ENCODE measurements at regions not wholly inside any gene's neighbourhood (a gene's known extent, or its start where the extent isn't known, plus 50 kb on each side); places are given as distances from the start of the nearest gene placed in this dataset.

- no peak for DNase-seq (ENCODE audit: low read depth)
Measured at GRCh38 chr9:107211284-107211923, 71.7 kb upstream of the RAD23B start.

DNA sequence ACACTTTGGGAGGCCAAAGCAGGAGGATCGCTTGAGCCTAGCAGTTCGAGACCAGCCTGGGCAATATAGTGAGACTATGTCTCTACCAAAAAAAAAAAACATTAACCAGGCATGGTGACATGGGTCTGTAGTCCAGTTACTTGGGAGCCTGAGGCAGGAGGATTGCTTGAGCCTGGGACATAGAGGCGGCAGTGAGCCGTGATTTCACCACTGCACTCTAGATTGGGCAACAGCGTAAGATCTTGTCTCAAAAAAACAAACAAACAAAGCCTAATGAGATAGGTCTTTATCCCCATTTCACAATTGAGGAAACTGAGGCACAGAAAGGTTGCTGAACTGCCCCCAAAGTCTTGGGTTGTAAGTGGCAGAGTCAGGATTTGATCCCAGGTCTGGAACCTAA is 70.5 kb upstream of the RAD23B start:
- DNase-seq (ENCODE audit: low read depth): no peak

GRCh38 chr9:107213080-107213479 is 70.0 kb upstream of the RAD23B start:
- no peak for DNase-seq (ENCODE audit: low read depth)

DNA sequence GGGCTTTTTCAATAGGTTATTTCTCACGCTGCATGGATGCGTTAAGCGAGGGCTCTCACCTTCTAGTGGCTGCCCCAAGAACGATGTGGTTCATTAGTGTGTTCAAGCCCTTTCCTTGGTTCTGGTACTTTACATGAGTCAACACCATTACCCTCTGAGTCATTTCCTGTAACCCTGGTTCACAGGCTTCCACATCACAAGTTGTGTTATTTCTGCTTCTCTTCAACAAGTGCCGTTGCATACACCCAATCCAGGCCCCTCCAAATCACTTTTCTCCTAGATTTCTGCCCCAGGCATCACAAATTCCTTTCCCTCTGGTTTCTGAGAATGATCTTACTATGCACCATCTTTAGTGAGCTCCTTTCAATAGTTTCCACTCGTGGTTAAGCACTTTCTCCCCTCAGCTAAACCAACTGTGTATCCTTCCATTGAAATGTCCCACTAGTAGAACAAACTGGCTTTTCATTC is 69.5 kb upstream of the RAD23B start:
- DNase-seq (ENCODE audit: low read depth): peak; percentile 1

DNA sequence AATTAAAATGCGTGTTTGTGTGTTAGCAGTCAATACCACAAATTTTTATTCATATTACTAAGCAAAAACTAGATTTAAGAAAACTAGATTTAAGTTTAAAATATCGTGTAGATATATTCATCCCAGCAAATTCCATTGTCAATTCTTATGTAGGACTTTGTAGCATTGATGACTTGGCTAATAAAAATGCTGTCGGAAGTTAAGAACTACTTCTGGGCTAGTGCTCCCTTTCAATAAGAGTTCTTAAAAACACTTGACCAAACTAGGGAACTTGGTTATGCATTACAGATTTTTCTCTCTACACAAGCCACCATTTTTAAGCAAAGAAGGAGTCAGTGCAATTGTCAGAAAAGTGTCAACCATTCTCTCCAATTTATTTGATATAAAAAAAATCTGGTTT is 68.7 kb upstream of the RAD23B start:
- DNase-seq (ENCODE audit: low read depth): no peak

DNA sequence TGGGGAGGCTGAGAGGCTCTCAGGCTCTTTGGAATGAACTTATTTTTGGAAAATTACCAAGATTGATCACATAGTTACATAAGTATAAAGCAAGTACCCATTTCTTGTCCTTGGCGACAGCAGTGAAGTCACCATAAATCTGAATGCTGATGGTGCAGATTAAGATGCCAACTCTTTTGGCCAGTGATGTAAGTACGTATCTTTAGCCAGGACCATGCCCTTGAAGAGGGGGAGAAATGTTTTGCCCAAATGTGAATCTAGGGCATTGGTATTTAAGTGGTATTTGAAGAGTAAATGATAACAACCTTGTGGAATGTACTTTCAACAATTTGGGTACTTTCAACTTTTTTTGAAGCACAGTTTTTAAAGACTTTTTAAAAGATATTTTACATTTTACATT is 68.2 kb upstream of the RAD23B start:
- no peak for DNase-seq (ENCODE audit: low read depth)

DNA sequence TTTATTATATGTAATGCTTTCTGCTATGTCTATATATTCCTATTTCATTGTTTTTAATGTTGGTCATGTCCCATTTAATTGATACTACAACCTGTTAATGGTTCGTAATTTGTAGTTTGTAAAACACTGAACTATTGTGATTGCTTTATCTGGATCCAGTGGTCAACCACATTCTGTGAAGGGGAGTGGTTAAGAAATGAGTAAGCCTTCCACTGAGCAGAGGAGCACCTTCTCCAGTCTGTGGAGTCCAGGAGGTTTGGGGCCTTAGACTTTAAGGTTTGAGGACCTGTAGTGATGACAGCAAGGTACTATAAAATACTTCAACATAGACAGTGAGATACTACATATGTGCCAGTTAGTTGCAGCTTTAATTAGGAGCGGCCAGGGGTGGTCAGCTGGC is 67.7 kb upstream of the RAD23B start:
- no peak for DNase-seq (ENCODE audit: low read depth)

GRCh38 chr9:107216329-107216728 is 66.8 kb upstream of the RAD23B start:
- DNase-seq (ENCODE audit: low read depth): no peak

- no peak for DNase-seq (ENCODE audit: low read depth)
Measured at GRCh38 chr9:107218829-107219485, 64.1 kb upstream of the RAD23B start.

DNA sequence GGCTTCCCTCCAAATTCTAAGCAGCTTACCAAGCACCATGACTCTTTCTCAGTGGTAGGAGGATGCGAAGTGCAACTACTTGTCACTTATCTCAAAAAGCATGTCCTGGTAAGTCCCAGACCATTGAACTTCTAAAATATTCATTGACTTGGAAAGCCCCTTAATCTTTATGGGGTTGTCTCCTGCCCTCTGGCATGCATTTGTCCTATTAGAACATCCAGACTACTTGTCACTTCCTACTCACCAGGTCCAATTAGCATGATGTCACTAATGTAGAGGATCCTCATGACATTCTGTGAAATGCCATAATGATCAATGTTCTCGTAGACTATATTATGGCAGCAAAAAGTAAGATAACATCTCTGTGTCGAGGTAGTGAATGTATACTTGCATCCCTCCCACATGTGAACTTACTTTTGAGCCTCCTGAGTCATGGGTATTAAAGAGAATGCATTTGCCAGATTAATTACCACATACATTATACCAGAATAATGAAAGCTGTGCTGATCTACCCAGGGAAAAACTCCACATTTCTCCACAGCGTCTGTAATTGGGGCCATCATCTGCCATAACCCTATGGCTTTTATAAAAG is 63.5 kb upstream of the RAD23B start:
- DNase-seq (ENCODE audit: low read depth): no peak

DNA sequence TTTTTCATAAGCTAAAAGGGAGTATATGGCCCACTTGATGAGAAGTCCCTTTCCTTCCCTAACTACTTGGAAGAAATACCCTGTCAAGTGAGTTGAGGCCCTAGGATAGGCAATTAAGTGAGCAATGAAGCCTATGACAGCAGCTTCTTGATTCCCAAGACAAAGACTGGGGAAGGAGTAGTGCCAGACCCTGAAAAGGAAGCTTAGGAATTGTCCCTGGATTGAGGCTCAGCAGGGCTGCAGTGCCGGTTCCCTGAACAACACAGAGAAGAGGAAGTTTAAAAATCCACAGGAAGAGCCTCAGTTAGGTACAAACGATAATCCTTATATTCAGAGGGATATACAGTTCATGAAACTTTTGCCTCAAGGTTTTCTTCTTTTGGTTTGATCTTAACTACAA is 61.8 kb upstream of the RAD23B start:
- no peak for DNase-seq (ENCODE audit: low read depth)

- DNase-seq (ENCODE audit: low read depth): no peak
Measured at GRCh38 chr9:107222020-107222522, 61.0 kb upstream of the RAD23B start.

DNA sequence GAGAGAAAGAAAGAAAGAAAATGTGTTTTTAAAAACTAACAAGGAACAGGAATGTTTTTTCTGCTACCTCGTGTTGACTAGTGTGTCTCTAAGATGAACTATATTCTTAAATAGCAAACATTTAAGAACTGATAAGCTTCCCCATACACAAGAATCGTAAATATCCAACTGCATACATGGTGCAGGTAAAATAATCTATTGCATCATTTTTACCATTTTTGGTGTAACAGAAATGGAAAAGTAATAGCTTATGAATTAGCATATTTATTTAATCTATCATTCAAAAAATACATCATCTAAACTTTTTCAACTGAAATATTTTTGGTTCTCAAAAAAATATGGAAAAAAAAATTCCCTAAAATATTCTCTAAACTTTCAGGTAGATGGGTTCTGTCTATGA is 59.7 kb upstream of the RAD23B start:
- no peak for DNase-seq (ENCODE audit: low read depth)

GRCh38 chr9:107224252-107224651 is 58.8 kb upstream of the RAD23B start:
- DNase-seq (ENCODE audit: low read depth): no peak

GRCh38 chr9:107226421-107226820 is 56.7 kb upstream of the RAD23B start:
- DNase-seq (ENCODE audit: low read depth): no peak

DNA sequence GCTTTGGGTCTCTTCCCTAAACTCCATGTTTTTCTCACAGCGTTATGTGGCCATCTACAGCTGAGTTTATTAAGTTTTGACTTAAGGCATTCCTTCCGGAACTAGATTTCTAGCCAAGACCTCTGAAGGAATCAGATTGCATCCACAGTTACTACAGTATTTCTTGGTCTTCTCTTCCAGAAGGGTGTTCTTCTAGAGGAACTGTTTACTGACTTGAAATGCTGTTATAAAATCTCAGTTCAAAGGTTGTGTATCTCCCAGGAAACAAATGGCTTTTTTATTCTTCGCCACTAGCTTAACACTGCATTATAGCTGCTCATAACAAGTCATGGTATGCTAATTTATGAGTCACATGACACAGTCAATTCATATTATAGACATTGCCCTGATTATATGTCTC is 55.3 kb upstream of the RAD23B start:
- no peak for DNase-seq (ENCODE audit: low read depth)

DNA sequence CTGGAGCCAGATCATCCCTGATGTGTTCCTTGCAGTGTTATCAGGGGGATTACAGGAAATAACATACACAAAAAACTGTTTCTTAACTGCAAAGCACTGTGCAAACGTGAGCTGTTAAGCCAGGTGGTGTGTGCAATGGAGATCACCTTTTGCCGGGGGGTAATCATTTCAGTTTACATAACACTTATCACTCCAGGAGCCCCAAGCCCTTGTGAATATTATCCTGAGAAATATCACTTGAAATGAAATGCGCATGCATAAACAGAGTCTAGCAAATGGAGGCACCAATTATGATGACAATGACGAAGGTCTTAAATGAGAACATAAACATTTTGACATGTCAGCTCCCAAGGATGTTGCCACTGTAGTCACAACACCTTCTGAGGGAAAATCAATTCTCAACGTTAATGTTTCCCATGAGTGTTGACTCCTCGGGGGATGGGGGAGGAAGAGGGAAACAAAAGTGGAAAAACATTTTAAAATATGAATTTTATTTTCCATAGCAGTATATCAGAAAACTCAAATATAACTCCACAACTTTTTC is 54.5 kb upstream of the RAD23B start:
- no peak for DNase-seq (ENCODE audit: low read depth)

DNA sequence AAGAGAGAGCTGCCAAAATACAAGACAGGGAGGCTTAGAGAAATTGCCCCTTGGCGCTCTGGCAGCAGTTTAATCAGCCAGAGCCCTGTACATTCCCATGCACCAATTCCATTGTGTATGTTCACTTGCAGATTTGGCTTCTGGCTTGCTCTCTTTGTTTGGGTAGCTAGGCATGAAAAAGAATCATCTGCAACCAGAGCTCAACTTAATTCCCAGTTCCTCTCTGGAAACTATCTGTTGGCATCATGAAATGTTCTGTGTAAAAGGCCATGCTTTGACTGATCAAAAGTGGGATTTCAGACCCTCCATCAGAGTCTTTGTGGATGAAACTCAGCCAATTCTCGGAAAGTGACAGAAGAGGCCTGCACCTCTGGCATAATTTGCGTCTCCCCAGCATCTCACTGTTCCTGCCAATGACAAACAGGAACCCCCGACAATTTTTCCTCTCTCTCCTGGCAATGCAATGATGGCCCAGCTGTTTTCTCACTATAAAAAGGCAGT is 53.8 kb upstream of the RAD23B start:
- no peak for DNase-seq (ENCODE audit: low read depth)

Data from stimulated activated CD8-positive, alpha-beta memory T cell treated with anti-CD3 and anti-CD28 coated beads, Interleukin-15, amount 100 ng/mL, for 1 hour (primary cell).